HL-60 (cell line): ENCODE measurements at regions not wholly inside any gene's neighbourhood (a gene's known extent, or its start where the extent isn't known, plus 50 kb on each side); places are given as distances from the start of the nearest gene placed in this dataset.

Experiments used
- POLR2AphosphoS5 ChIP-seq: IDR thresholded peaks from 2 replicates; pipeline ENCODE4 v1.6.1; 2012; ENCODE audit warnings: low read depth
- REST ChIP-seq: IDR thresholded peaks from 2 replicates; pipeline ENCODE4 v1.6.1; 2012; ENCODE audit warnings: low read depth; ENCODE audit not compliant: insufficient replicate concordance
- TF ChIP-seq, protein P1 (sequence below): IDR thresholded peaks from one replicate; pipeline ENCODE4 v1.5.1; 2011; ENCODE audit warnings: low read length, control low read depth, inconsistent platforms; ENCODE audit not compliant: insufficient read depth

DNA sequence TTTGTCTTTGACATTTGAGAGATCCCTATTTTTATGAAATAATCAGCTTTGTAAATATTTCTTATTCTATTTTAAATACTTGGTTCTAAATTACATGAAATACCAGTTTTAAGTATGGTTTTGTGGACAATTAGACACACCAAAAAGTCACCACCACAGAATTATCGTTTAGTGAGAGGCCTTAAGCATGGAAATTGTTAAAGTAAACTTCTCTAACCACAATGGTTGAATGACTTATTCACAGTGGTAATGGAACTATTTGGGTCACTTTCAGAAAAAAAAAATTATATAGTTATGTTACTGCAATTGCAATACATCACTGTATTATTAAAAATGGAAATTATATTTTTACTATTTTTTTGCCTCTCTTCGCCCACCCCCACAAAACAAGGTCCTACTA is 1252.5 kb downstream of the EFNA5 start:
- TF ChIP-seq, protein P1, sequence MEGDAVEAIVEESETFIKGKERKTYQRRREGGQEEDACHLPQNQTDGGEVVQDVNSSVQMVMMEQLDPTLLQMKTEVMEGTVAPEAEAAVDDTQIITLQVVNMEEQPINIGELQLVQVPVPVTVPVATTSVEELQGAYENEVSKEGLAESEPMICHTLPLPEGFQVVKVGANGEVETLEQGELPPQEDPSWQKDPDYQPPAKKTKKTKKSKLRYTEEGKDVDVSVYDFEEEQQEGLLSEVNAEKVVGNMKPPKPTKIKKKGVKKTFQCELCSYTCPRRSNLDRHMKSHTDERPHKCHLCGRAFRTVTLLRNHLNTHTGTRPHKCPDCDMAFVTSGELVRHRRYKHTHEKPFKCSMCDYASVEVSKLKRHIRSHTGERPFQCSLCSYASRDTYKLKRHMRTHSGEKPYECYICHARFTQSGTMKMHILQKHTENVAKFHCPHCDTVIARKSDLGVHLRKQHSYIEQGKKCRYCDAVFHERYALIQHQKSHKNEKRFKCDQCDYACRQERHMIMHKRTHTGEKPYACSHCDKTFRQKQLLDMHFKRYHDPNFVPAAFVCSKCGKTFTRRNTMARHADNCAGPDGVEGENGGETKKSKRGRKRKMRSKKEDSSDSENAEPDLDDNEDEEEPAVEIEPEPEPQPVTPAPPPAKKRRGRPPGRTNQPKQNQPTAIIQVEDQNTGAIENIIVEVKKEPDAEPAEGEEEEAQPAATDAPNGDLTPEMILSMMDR = no peak
- TF ChIP-seq POLR2AphosphoS5 (no peak), REST (no peak)
